Breast epithelium (tissue), 4 donors: ENCODE measurements at regions not wholly inside any gene's neighbourhood (a gene's known extent, or its start where the extent isn't known, plus 50 kb on each side); places are given as distances from the start of the nearest gene placed in this dataset.
"Not testable (repeated sequence)": the region's sequence is repeated elsewhere in the genome, so short reads cannot be mapped to it uniquely, and the experiment has no call there.

Experiments
- DNase-seq, 2 donors: peaks; one replicate each; pipeline ENCODE4 v3.0.0-alpha.2; 2019; ENCODE audit warnings: low spot score in 2 of 2
- H3K27ac ChIP-seq, 2 donors: fragments of 200-600 bp; sonication (generic) in 1 of 2; one replicate each; pipeline ENCODE4 v1.5.1; 2016 to 2019; ENCODE audit warnings: mild to moderate bottlenecking in 1 of 2
- H3K27me3 ChIP-seq, 2 donors: fragments of 200-600 bp; sonication (generic) in 1 of 2; one replicate each; pipeline versions ENCODE4 v1.5.1 to v1.6.0; 2017 to 2019; ENCODE audit warnings: control low read depth in 1 of 2, mild to moderate bottlenecking in 1 of 2
- H3K36me3 ChIP-seq: fragments of 200-600 bp; one replicate; pipeline ENCODE4 v1.5.1; 2019
- H3K4me1 ChIP-seq, 2 donors: fragments of 200-600 bp; sonication (generic); one replicate each; pipeline ENCODE4 v1.5.1; 2016 to 2019; ENCODE audit warnings: control low read depth in 1 of 2
- H3K4me3 ChIP-seq, 3 donors: fragments of 200-600 bp; sonication (generic); 1 replicate in 2 of 3; 2 replicates in 1 of 3; pipeline ENCODE4 v1.5.1; 2016 to 2019; ENCODE audit warnings: mild to moderate bottlenecking in 3 of 3, moderate library complexity in 2 of 3
- H3K9me3 ChIP-seq, 2 donors: fragments of 200-600 bp; sonication (generic) in 1 of 2; one replicate each; pipeline ENCODE4 v1.5.1; 2016 to 2019; ENCODE audit warnings: control low read depth in 1 of 2
- POLR2A ChIP-seq: fragments of 450-650 bp; IDR thresholded peaks from one replicate; pipeline ENCODE4 v1.6.1; 2016; ENCODE audit warnings: antibody characterized with exemption, mild to moderate bottlenecking, moderate library complexity
- POLR2AphosphoS5 ChIP-seq, 3 donors: sonication (generic); formaldehyde crosslinking; IDR thresholded peaks; one replicate each; pipeline ENCODE4 v1.6.1; 2017; ENCODE audit warnings: antibody characterized with exemption in 3 of 3
- intact Hi-C: fragments of 100-400 bp; cut with DNase I; formaldehyde crosslinking; loops from one replicate; pipeline ENCODE4 v1.15.1; 2023; ENCODE audit warnings: low total_unique reads
- TF ChIP-seq, protein P1 (sequence below), 3 donors: fragments of 450-650 bp; IDR thresholded peaks; one replicate each; pipeline ENCODE4 v1.5.1; 2016 to 2017; ENCODE audit warnings: antibody characterized with exemption in 3 of 3, mild to moderate bottlenecking in 3 of 3, moderate library complexity in 3 of 3

GRCh38 chr2:118375907-118376485, 287.7 kb downstream of the INSIG2 start:
- Histone ChIP-seq H3K4me1 (no peaks in the 10 kb centered on the region), H3K36me3 (no peaks in the 10 kb centered on the region), H3K4me3 (no peak overlapping the region), H3K27ac (no peak overlapping the region), H3K9me3 (no peaks in the 10 kb centered on the region), H3K27me3 (no peaks in the 10 kb centered on the region)
- DNase-seq = no peak
- no peak for TF ChIP-seq POLR2AphosphoS5 (IDR thresholded peaks at IDR 0.05)
- TF ChIP-seq, protein P1, sequence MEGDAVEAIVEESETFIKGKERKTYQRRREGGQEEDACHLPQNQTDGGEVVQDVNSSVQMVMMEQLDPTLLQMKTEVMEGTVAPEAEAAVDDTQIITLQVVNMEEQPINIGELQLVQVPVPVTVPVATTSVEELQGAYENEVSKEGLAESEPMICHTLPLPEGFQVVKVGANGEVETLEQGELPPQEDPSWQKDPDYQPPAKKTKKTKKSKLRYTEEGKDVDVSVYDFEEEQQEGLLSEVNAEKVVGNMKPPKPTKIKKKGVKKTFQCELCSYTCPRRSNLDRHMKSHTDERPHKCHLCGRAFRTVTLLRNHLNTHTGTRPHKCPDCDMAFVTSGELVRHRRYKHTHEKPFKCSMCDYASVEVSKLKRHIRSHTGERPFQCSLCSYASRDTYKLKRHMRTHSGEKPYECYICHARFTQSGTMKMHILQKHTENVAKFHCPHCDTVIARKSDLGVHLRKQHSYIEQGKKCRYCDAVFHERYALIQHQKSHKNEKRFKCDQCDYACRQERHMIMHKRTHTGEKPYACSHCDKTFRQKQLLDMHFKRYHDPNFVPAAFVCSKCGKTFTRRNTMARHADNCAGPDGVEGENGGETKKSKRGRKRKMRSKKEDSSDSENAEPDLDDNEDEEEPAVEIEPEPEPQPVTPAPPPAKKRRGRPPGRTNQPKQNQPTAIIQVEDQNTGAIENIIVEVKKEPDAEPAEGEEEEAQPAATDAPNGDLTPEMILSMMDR (IDR thresholded peaks at IDR 0.05) = no peak
- no peak for TF ChIP-seq POLR2A
- intact Hi-C loops = no loop called here

DNA sequence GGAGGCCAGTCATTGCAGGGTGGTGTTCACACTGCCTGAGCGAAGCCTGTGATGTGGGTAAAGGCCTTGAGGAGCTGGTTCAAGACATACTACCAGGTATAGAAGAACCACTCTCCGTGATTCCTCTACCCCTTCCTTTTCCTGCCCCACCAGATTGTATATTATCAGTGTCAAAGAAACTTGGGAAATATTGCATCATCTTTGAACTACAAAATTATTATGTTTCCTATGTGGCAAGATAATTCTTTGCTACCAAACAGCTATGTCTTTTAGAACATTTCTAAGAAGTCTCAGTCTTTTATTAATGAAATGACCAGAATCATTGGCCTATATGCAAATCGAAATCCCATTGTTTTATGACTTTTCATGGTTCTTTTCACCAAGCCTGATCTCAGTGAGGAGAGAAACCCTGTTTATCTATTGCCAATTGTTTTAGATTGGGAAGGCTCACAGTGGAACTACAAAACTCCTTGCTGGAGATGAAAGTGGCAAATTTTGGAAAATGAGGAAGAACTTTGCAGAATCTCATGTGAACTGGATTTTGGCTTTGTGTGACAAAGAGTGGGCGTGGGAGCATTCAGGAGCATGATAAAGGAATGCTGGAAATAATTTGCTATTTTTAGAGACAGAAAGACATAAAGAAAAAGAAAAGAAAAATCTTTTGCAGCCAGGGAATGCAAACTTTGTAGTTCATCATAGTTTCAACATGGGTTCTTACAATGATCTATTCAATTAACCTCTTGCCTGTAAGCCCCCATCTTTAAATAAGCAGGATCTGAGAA, 286.9 kb downstream of the INSIG2 start:
- no peak overlapping the region for H3K27ac ChIP-seq
- no peak overlapping the region for H3K4me3 ChIP-seq
- TF ChIP-seq POLR2AphosphoS5 (IDR thresholded peaks at IDR 0.05) (no peak), POLR2A (no peak)
- TF ChIP-seq, protein P1 (IDR thresholded peaks at IDR 0.05) = no peak
- H3K4me1 ChIP-seq = no peaks in the 10 kb centered on the region
- H3K27me3 ChIP-seq = no peaks in the 10 kb centered on the region
- no peaks in the 10 kb centered on the region for H3K36me3 ChIP-seq
- DNase-seq = no peak
- no peaks in the 10 kb centered on the region for H3K9me3 ChIP-seq
- intact Hi-C loops = no loop called here

DNA sequence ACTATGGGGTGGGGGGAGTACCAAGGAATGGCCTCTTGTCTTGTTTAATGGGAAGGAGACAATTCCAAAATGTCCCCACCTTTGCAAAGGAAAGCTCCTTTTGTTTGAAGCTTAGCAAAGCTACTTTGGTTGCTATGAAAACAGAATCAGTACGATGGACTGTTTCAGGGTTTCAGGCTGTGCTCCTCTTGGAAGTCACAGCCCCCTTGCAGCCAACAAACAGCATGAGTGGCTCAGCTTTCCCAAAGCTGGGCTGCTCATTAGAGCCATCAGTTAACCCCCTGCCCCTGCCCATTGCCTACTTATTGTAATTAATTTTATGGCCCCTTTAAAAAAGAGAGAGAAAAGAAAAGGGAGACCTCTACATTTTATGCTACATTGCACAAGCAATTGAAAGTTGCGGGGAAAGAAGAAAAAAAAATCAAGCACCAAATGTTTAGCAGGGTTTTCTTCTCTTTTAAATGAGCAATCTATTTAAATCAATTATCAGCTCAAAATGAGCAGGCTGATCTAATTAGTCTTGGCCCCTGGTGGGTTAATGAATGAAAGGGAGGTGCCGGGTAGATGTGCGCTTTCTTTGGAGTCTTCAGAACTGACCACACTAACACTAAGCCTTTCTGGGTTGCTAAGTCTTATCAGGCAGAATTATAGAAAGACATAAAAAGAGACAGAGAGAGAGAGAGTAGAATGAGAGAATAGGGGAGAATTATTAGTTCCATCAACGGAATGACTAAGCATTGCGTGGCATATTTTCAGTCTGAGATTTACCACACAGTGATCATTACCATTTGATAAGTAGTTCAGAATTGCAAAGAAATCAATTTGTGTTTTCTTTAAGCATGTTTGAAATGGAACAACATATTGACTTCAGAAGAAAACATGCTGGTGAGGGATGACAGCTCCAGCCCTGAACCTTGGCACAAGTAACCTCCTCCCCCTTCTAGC, 284.9 kb downstream of the INSIG2 start:
- no peaks in the 10 kb centered on the region for H3K9me3 ChIP-seq
- H3K4me3 ChIP-seq = no peak overlapping the region
- H3K36me3 ChIP-seq = no peaks in the 10 kb centered on the region
- DNase-seq = no peak
- TF ChIP-seq POLR2A (no peak), POLR2AphosphoS5 (IDR thresholded peaks at IDR 0.05) (no peak)
- TF ChIP-seq, protein P1 (IDR thresholded peaks at IDR 0.05) = no peak
- peaks cover 0 to under 1% of the 10 kb centered on the region in 2 donors for H3K27me3 ChIP-seq
- intact Hi-C loops = no loop called here
- H3K27ac ChIP-seq = no peak overlapping the region
- H3K4me1 ChIP-seq = no peaks in the 10 kb centered on the region

- peaks cover 0 to 4% of the 10 kb centered on the region in 2 donors for H3K27me3 ChIP-seq
- no peaks in the 10 kb centered on the region for H3K4me1 ChIP-seq
- no peaks in the 10 kb centered on the region for H3K36me3 ChIP-seq
- TF ChIP-seq, protein P1 (IDR thresholded peaks at IDR 0.05) = no peak
- TF ChIP-seq POLR2A (no peak), POLR2AphosphoS5 (IDR thresholded peaks at IDR 0.05) (no peak)
- H3K4me3 ChIP-seq = no peak overlapping the region
- no peak for DNase-seq
- intact Hi-C loops = no loop called here
- H3K9me3 ChIP-seq = no peaks in the 10 kb centered on the region
- H3K27ac ChIP-seq = no peak overlapping the region
These were observed 283.2 kb downstream of the INSIG2 start for GRCh38 chr2:118371515-118371914.

DNA sequence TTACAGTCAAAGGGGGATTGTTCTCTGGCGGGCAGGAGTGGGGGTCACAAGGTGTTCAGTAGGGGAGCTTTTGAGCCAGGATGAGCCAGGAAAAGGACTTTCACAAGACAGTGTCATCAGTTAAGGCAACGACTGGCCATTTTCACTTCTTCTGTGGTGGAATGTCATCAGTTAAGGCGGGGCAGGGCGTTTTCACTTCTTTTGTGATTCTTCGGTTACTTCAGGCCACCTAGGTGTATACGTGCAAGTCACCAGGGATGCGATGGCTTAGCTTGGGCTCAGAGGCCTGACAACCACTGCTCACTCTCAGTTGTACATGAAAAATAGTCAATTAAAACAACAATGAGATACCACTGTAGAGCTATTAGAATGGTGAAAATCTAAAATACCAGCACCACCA, 281.2 kb downstream of the INSIG2 start:
- H3K4me3 ChIP-seq, H3K9me3 ChIP-seq, intact Hi-C loops, H3K27ac ChIP-seq, DNase-seq, H3K36me3 ChIP-seq, H3K4me1 ChIP-seq, H3K27me3 ChIP-seq: not testable (repeated sequence)
